OCI-LY1 (cell line): ENCODE measurements at regions not wholly inside any gene's neighbourhood (a gene's known extent, or its start where the extent isn't known, plus 50 kb on each side); places are given as distances from the start of the nearest gene placed in this dataset.

Experiments used
- H2AFZ ChIP-seq: fragments of 200-600 bp; sonication (generic), shearing (Covaris generic); 2 replicates; pipeline ENCODE4 v1.6.0; 2014; ENCODE audit warnings: antibody characterized with exemption, mild to moderate bottlenecking, low read length
- H3F3A ChIP-seq: fragments of 200-600 bp; sonication (generic), shearing (Covaris generic); 2 replicates; pipeline ENCODE4 v1.6.0; 2014; ENCODE audit warnings: mild to moderate bottlenecking, antibody characterized with exemption, low read length, moderate library complexity; ENCODE audit not compliant: insufficient read depth
- H3K27ac ChIP-seq: fragments of 200-600 bp; sonication (generic); 2 replicates; pipeline ENCODE4 v1.5.1; 2014; ENCODE audit warnings: low read length, mixed run types, mild to moderate bottlenecking, low read depth; ENCODE audit not compliant: poor library complexity, severe bottlenecking
- H3K27me3 ChIP-seq: fragments of 200-600 bp; sonication (generic); 2 replicates; pipeline ENCODE4 v1.6.0; 2014; ENCODE audit warnings: antibody characterized with exemption, mild to moderate bottlenecking, low read length, moderate library complexity; ENCODE audit not compliant: insufficient read depth
- H3K36me3 ChIP-seq: fragments of 200-600 bp; sonication (generic); 2 replicates; pipeline ENCODE4 v1.6.1; 2014; ENCODE audit warnings: mild to moderate bottlenecking, antibody characterized with exemption, low read length, moderate library complexity, mixed read lengths; ENCODE audit not compliant: insufficient read depth
- H3K4me1 ChIP-seq: fragments of 200-600 bp; sonication (generic); 2 replicates; pipeline ENCODE4 v1.5.1; 2014; ENCODE audit warnings: mild to moderate bottlenecking, low read length, moderate library complexity; ENCODE audit not compliant: insufficient read depth, severe bottlenecking
- H3K4me2 ChIP-seq: fragments of 200-600 bp; sonication (generic), shearing (Covaris generic); 2 replicates; pipeline ENCODE4 v1.6.1; 2014; ENCODE audit warnings: low read length
- H3K4me3 ChIP-seq: fragments of 200-600 bp; sonication (generic); 2 replicates; pipeline ENCODE4 v1.5.1; 2014; ENCODE audit warnings: low read length, low read depth, mild to moderate bottlenecking, mixed read lengths; ENCODE audit not compliant: poor library complexity, severe bottlenecking
- H3K79me2 ChIP-seq: fragments of 200-600 bp; shearing (Covaris generic); 2 replicates; pipeline ENCODE4 v1.6.1; 2016; ENCODE audit warnings: mixed run types, low read length, mixed read lengths; ENCODE audit not compliant: insufficient read depth
- H3K9ac ChIP-seq: fragments of 200-600 bp; sonication (generic), shearing (Covaris generic); 2 replicates; pipeline ENCODE4 v1.6.1; 2014; ENCODE audit warnings: mild to moderate bottlenecking, low read length, mixed read lengths
- H3K9me2 ChIP-seq: fragments of 200-600 bp; sonication (generic), shearing (Covaris generic); 2 replicates; pipeline ENCODE4 v1.6.1; 2014; ENCODE audit warnings: low read depth, mild to moderate bottlenecking, low read length, mixed read lengths
- H3K9me3 ChIP-seq: fragments of 200-600 bp; shearing (Covaris generic); 2 replicates; pipeline ENCODE4 v1.6.1; 2014; ENCODE audit warnings: low read length, mixed read lengths
- H4K20me1 ChIP-seq: fragments of 200-600 bp; sonication (generic), shearing (Covaris generic); 2 replicates; pipeline ENCODE4 v1.6.0; 2016; ENCODE audit warnings: mild to moderate bottlenecking, low read length; ENCODE audit not compliant: insufficient read depth
- CTCF ChIP-seq: fragments of 200-600 bp; sonication (generic), shearing (Covaris generic); IDR thresholded peaks from 2 replicates; pipeline ENCODE4 v1.5.1; 2017; ENCODE audit warnings: mild to moderate bottlenecking, antibody characterized with exemption, low read length, moderate library complexity, mixed read lengths
- EZH2 ChIP-seq: fragments of 200-600 bp; sonication (generic), shearing (Covaris generic); IDR thresholded peaks from 2 replicates; pipeline ENCODE4 v1.8.0; 2017; ENCODE audit warnings: borderline replicate concordance, mixed run types, mild to moderate bottlenecking, antibody characterized with exemption, low read length, moderate library complexity, mixed read lengths

- TF ChIP-seq CTCF = no peak
- TF ChIP-seq EZH2 = no peak
- H3K4me3 ChIP-seq = no peak overlapping the region
- H3K27ac ChIP-seq = no peak overlapping the region
- H3K9ac ChIP-seq = no peak overlapping the region
- H3K9me2 ChIP-seq = no peaks in the 10 kb centered on the region
- no peaks in the 10 kb centered on the region for H3F3A ChIP-seq
- H2AFZ ChIP-seq = no peak overlapping the region
- H3K4me1 ChIP-seq = no peaks in the 10 kb centered on the region
- no peaks in the 10 kb centered on the region for H4K20me1 ChIP-seq
- H3K9me3 ChIP-seq = no peaks in the 10 kb centered on the region
- no peak overlapping the region for H3K4me2 ChIP-seq
- no peaks in the 10 kb centered on the region for H3K27me3 ChIP-seq
- H3K79me2 ChIP-seq = no peaks in the 10 kb centered on the region
- no peaks in the 10 kb centered on the region for H3K36me3 ChIP-seq
Observed at GRCh38 chr18:10261344-10262276, 192.8 kb upstream of the APCDD1 start.

GRCh38 chr18:10262566-10262965 is 191.9 kb upstream of the APCDD1 start:
- Histone ChIP-seq H3K9ac (no peak overlapping the region), H3K27ac (no peak overlapping the region), H3K36me3 (no peaks in the 10 kb centered on the region), H3F3A (no peaks in the 10 kb centered on the region), H3K79me2 (no peaks in the 10 kb centered on the region), H4K20me1 (no peaks in the 10 kb centered on the region), H3K9me3 (no peaks in the 10 kb centered on the region), H3K4me1 (no peaks in the 10 kb centered on the region), H2AFZ (no peak overlapping the region), H3K4me3 (no peak overlapping the region), H3K9me2 (no peaks in the 10 kb centered on the region), H3K4me2 (no peak overlapping the region), H3K27me3 (no peaks in the 10 kb centered on the region)
- TF ChIP-seq EZH2 (no peak), CTCF (no peak)

- Histone ChIP-seq H3K36me3 (no peaks in the 10 kb centered on the region), H3K27me3 (no peaks in the 10 kb centered on the region), H3K4me1 (no peaks in the 10 kb centered on the region), H3K4me2 (no peak overlapping the region), H3K4me3 (no peak overlapping the region), H2AFZ (no peak overlapping the region), H3K79me2 (no peaks in the 10 kb centered on the region), H3K9me3 (no peaks in the 10 kb centered on the region), H4K20me1 (no peaks in the 10 kb centered on the region), H3K27ac (no peak overlapping the region), H3K9ac (no peak overlapping the region), H3K9me2 (no peaks in the 10 kb centered on the region), H3F3A (no peaks in the 10 kb centered on the region)
- TF ChIP-seq CTCF = no peak
- TF ChIP-seq EZH2 = no peak
Observed at GRCh38 chr18:10264260-10264659, 190.2 kb upstream of the APCDD1 start.
